Mesodermal cell (in vitro differentiated cells): ENCODE measurements at regions not wholly inside any gene's neighbourhood (a gene's known extent, or its start where the extent isn't known, plus 50 kb on each side); places are given as distances from the start of the nearest gene placed in this dataset.
"Not testable (repeated sequence)": the region's sequence is repeated elsewhere in the genome, so short reads cannot be mapped to it uniquely, and the experiment has no call there.

Experiments used
- H3K27ac ChIP-seq: 2 replicates; pipeline ENCODE4 v1.7.0; 2013; ENCODE audit warnings: mild to moderate bottlenecking, low read depth, low read length, moderate library complexity; ENCODE audit not compliant: severe bottlenecking
- H3K36me3 ChIP-seq: 2 replicates; pipeline ENCODE4 v1.7.1; 2013; ENCODE audit warnings: mild to moderate bottlenecking, low read length, moderate library complexity; ENCODE audit not compliant: control insufficient read depth, insufficient read depth
- H3K4me1 ChIP-seq: one replicate; pipeline ENCODE4 v1.7.1; 2013; ENCODE audit warnings: mild to moderate bottlenecking, low read length; ENCODE audit not compliant: insufficient read depth, control insufficient read depth, poor library complexity, severe bottlenecking
- H3K4me3 ChIP-seq: 2 replicates; pipeline ENCODE4 v1.7.0; 2013; ENCODE audit warnings: low read length, control low read depth, mild to moderate bottlenecking; ENCODE audit not compliant: insufficient read depth, poor library complexity, severe bottlenecking; ENCODE audit errors: extremely low read depth
- H3K9me3 ChIP-seq: 2 replicates; pipeline ENCODE4 v1.7.1; 2013; ENCODE audit warnings: mild to moderate bottlenecking, low read length, moderate library complexity; ENCODE audit not compliant: control insufficient read depth
- WGBS, 2 experiments: methylation state at CpG; one replicate each; pipeline ENCODE4 v1.1.5; 2013; ENCODE audit warnings: missing lambda C conversion rate in 2 of 2; ENCODE audit not compliant: insufficient coverage in 2 of 2; 5-methylcytosine and 5-hydroxymethylcytosine counted together

DNA sequence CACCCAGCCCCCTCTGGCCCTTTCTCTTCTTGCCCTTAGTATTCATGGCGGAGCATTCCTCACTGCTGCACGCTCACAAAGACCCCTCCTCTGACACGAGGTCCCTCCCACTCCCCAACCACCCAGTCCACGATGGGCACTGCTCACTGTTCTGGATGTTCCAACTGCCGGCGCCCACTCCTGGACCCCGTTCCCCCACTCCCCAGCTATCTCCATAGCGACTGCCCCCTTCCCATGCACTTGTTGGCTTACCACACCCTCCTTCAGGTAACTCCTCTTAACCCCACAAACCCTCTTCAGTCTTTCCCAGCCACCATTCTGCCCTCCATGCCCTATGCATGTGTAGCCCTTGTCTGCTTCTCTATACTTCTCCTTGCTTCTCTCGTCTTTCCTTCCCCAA lies 961.5 kb upstream of the DEFB115 start:
- not testable (repeated sequence) for H3K4me3 ChIP-seq, H3K36me3 ChIP-seq, H3K9me3 ChIP-seq, H3K4me1 ChIP-seq, H3K27ac ChIP-seq
- 66 to 67% methylated on average over 3 to 4 of the region's 9 CpGs for WGBS, 2 experiments

DNA sequence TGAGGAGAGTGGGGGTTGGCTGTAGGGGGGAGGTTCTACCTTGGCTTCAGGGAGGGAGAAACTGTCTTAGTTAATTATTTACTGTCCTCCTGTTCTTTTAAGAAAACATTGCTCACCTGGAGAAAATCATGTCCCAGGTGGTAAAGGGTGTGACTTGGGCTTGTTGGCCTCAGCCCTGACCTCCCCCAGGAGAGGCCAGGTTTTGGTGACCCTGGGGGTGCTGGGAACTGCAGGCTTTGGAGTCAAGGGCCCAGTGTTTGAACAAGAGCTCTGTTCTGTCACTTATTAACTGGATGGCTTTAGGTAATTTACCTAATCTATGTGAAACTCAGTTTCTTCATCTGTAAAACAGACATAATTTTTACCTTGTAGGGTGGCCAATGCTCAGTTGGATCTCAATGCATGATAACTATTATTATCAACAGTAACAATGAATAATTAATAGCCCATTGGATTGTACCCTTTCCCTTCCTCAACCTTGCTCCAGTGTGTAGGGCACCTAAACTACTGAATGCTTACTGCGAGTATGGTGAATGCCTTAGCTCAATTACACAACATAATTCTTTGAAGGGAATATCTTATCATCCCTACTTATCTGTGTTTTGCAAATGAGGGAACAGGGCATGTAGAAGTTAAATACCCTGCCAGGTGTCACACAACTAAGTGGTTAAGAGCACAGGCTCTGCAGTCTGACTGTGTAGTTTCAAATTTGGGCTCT lies 959.4 kb upstream of the DEFB115 start:
- no CpG with 5 or more reads among the region's 1 CpG for WGBS, 2 experiments
- H3K9me3 ChIP-seq, H3K4me1 ChIP-seq, H3K27ac ChIP-seq, H3K36me3 ChIP-seq, H3K4me3 ChIP-seq: not testable (repeated sequence)

GRCh38 chr20:30300220-30300642 lies 957.2 kb upstream of the DEFB115 start:
- H3K27ac ChIP-seq, H3K9me3 ChIP-seq, H3K4me1 ChIP-seq, H3K36me3 ChIP-seq, H3K4me3 ChIP-seq: not testable (repeated sequence)
- 41 to 57% methylated on average over 11 to 21 of the region's 33 CpGs for WGBS, 2 experiments

DNA sequence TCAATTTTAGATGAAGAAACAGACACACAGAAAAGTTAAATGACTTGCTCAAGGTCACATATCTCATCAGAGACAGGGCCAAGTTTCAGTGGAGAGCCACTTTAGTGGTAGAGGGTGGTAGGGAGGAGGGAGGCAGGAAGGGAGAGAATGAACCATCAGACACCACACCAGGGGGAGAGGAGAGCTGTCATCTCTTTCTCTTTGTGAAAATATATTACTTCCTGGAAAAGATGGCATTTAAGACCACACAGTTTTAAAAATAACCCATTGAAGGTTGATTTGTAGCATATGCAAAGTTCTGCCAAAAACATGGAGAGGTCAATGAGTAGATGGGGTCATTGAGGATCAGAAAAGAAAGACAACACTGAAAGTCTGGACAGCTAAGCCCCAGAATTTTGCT lies 954.7 kb upstream of the DEFB115 start:
- not testable (repeated sequence) for H3K9me3 ChIP-seq, H3K36me3 ChIP-seq, H3K4me3 ChIP-seq, H3K4me1 ChIP-seq, H3K27ac ChIP-seq

GRCh38 chr20:30309938-30310337 lies 947.5 kb upstream of the DEFB115 start:
- H3K9me3 ChIP-seq, H3K4me1 ChIP-seq, H3K36me3 ChIP-seq, H3K4me3 ChIP-seq, H3K27ac ChIP-seq: not testable (repeated sequence)
- no CpG with 5 or more reads among the region's 1 CpG for WGBS, 2 experiments

GRCh38 chr20:30310385-30310784 lies 947.1 kb upstream of the DEFB115 start:
- not testable (repeated sequence) for H3K4me1 ChIP-seq, H3K27ac ChIP-seq, H3K9me3 ChIP-seq, H3K36me3 ChIP-seq, H3K4me3 ChIP-seq
- WGBS, 2 experiments, result 60 to 77% methylated on average over 2 of the region's 2 CpGs

GRCh38 chr20:30312220-30312619 lies 945.2 kb upstream of the DEFB115 start:
- not testable (repeated sequence) for H3K36me3 ChIP-seq, H3K4me1 ChIP-seq, H3K27ac ChIP-seq, H3K4me3 ChIP-seq, H3K9me3 ChIP-seq
- 67% methylated on average over 1 of the region's 4 CpGs; no CpG with 5 or more reads in 1 of the 2 experiments for WGBS, 2 experiments

- H3K9me3 ChIP-seq, H3K4me1 ChIP-seq, H3K36me3 ChIP-seq, H3K4me3 ChIP-seq, H3K27ac ChIP-seq: not testable (repeated sequence)
- no CpG with 5 or more reads among the region's 1 CpG for WGBS, 2 experiments
Observed at GRCh38 chr20:30313660-30314059, 943.8 kb upstream of the DEFB115 start.

DNA sequence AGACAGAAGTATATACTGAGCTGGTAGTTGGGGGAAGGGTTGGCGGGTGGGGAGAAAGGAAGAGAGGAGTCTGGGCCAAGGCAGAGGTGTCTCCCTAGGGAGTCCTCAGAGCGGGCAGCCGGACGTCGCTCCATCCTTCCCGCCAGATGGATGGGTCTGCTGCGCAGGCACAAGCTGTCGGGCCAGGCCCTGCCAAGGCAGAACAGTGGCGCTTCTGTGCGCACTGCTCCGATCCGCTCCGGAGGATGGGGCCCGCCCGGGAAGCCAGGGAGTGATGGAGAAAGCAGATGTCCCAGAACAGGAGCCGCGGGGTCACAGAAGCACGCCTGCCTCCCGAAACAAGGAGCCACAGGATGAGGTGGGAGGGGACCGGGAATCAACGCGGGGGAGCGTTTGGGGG lies 941.4 kb upstream of the DEFB115 start:
- H3K9me3 ChIP-seq, H3K4me1 ChIP-seq, H3K4me3 ChIP-seq, H3K36me3 ChIP-seq, H3K27ac ChIP-seq: not testable (repeated sequence)
- 86 to 92% methylated on average over 9 to 17 of the region's 23 CpGs for WGBS, 2 experiments

- H3K4me3 ChIP-seq, H3K4me1 ChIP-seq, H3K27ac ChIP-seq, H3K36me3 ChIP-seq, H3K9me3 ChIP-seq: not testable (repeated sequence)
- 88 to 89% methylated on average over 15 to 38 of the region's 47 CpGs for WGBS, 2 experiments
Observed at GRCh38 chr20:30316532-30317299, 940.7 kb upstream of the DEFB115 start.

DNA sequence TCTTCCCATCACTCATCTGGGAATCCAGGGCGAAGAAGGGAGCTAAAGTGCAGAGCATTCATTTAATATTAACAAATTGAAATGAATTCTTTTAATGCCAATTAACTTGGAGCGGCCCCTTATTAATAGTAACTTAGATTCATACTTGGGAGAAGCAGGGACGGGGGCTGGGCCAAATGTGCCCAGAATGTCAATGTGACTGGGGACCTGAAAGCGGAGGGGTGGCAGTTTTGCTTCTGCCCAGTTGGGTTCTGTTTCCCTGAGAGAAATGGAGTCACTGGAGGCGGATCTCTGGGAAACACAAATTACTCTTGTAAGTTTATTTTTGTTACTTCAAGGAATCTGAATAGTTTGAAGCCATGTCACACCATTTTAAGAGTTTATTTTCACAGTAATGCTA lies 923.7 kb upstream of the DEFB115 start:
- H3K4me1 ChIP-seq, H3K9me3 ChIP-seq: not testable (repeated sequence)
- 56 to 94% methylated on average over 2 of the region's 5 CpGs for WGBS, 2 experiments

More for the DNA sequence above, 923.7 kb upstream of the DEFB115 start:
- not testable (repeated sequence) for H3K36me3 ChIP-seq, H3K27ac ChIP-seq, H3K4me3 ChIP-seq
